Neural progenitor cell (in vitro differentiated cells): ENCODE measurements at regions not wholly inside any gene's neighbourhood (a gene's known extent, or its start where the extent isn't known, plus 50 kb on each side); places are given as distances from the start of the nearest gene placed in this dataset.

Source experiments
- CTCF ChIP-seq: fragments of 200-600 bp; sonication (generic); IDR thresholded peaks from 2 replicates; pipeline ENCODE4 v1.5.1; 2017; ENCODE audit warnings: antibody characterized with exemption, mild to moderate bottlenecking
- EZH2 ChIP-seq: fragments of 200-600 bp; sonication (generic); IDR thresholded peaks from 2 replicates; pipeline ENCODE4 v1.6.1; 2017; ENCODE audit warnings: antibody characterized with exemption, mild to moderate bottlenecking, moderate library complexity

GRCh38 chr19:5257155-5258045, 83.2 kb downstream of the PTPRS start:
- no peak for TF ChIP-seq CTCF
- no peak for TF ChIP-seq EZH2
